K562 (cell line): ENCODE measurements at regions not wholly inside any gene's neighbourhood (a gene's known extent, or its start where the extent isn't known, plus 50 kb on each side); places are given as distances from the start of the nearest gene placed in this dataset.
A peak's percentile ranks its signal among the peaks of the same experiment; 100 is the strongest.

Experiments used
- ATAC-seq: fragments of 200-7000 bp; cut with Tn5 transposase; 3 replicates; pipeline ENCODE4 v1.9.1; 2020; ENCODE audit warnings: moderate library complexity
- BruUV-seq: library from RNA; stranded (reverse); fragments of 400-500 nt; replicated peaks from 2 replicates; lab custom pipeline; 2021; lab: Mats Ljungman, UMichigan
- CTCF ChIA-PET: fragments of 300-600 bp; formaldehyde crosslinking; extraction: SDS; loops from one replicate; lab custom pipeline; 2021; ENCODE audit warnings: low intra/inter-chr PET ratio; lab: Yijun Ruan, JAX
- POLR2A ChIA-PET: fragments of 300-600, 350-650 bp; sonication (Branson Sonifier 250); formaldehyde crosslinking; extraction: SDS; loops from one replicate; lab custom pipeline; 2021; ENCODE audit warnings: antibody characterized with exemption, inconsistent platforms; lab: Yijun Ruan, JAX
- DNase-seq, 4 experiments: peaks; one replicate each; pipeline versions ENCODE4 v3.0.0 to v3.0.0-alpha.2; 2011 to 2018; ENCODE audit warnings: low spot score in 3 of 4, mixed read lengths in 3 of 4; ENCODE audit errors: extremely low read depth in 1 of 4
- FAIRE-seq: peaks from 2 replicates; lab custom pipeline; 2011; peaks lifted over from hg19 to GRCh38; lab: Jason Lieb, UNC
- H2AFZ ChIP-seq: 2 replicates; pipeline ENCODE4 v1.6.0; 2011; ENCODE audit warnings: low read depth, low read length, control low read depth, inconsistent platforms
- H3K27ac ChIP-seq: fragments of 200-600 bp; 3 replicates; pipeline ENCODE4 v1.8.0; 2011; ENCODE audit warnings: low read depth, mild to moderate bottlenecking, control low read depth, inconsistent platforms, low read length, moderate library complexity, mixed read lengths; ENCODE audit errors: extremely low read depth
- H3K27me3 ChIP-seq, 2 experiments: fragments of 300-600 bp in 1 of 2; 2 replicates in 1 of 2; 3 replicates in 1 of 2; pipeline versions ENCODE4 v1.6.0 to v1.8.0; 2011; ENCODE audit warnings: inconsistent platforms in 2 of 2, low read length in 2 of 2, mild to moderate bottlenecking in 1 of 2, mixed read lengths in 1 of 2, moderate library complexity in 1 of 2; ENCODE audit not compliant: control insufficient read depth in 2 of 2, insufficient read depth in 2 of 2
- H3K36me3 ChIP-seq: fragments of 300-600 bp; 3 replicates; pipeline ENCODE4 v1.8.0; 2011; ENCODE audit warnings: mild to moderate bottlenecking, low read length, inconsistent platforms; ENCODE audit not compliant: control insufficient read depth, insufficient read depth
- H3K4me1 ChIP-seq, 2 experiments: fragments of 200-600 bp in 1 of 2; replicated peaks in 1 of 2; 2 replicates in 1 of 2; 3 replicates in 1 of 2; pipeline versions ENCODE4 v1.5.1 to v1.8.0; 2011; ENCODE audit warnings: inconsistent platforms in 2 of 2, low read length in 2 of 2, mild to moderate bottlenecking in 1 of 2, mixed read lengths in 1 of 2, moderate library complexity in 1 of 2; ENCODE audit not compliant: control insufficient read depth in 2 of 2, insufficient read depth in 2 of 2
- H3K4me2 ChIP-seq: 2 replicates; pipeline ENCODE4 v1.6.1; 2011; ENCODE audit warnings: low read length, control low read depth, inconsistent platforms, mixed read lengths; ENCODE audit not compliant: insufficient read depth
- H3K4me3 ChIP-seq: fragments of 200-600 bp; sonication (generic), shearing (Covaris generic); 2 replicates; pipeline ENCODE4 v1.5.1; 2016; ENCODE audit warnings: control low read depth, inconsistent platforms
- H3K79me2 ChIP-seq: fragments of 200-600 bp; 3 replicates; pipeline ENCODE4 v1.8.0; 2011; ENCODE audit warnings: low read length, inconsistent platforms; ENCODE audit not compliant: control insufficient read depth, insufficient read depth
- H3K9ac ChIP-seq, 2 experiments: 2 replicates each; pipeline versions ENCODE4 v1.6.0 to v1.6.1; 2011; ENCODE audit warnings: low read depth in 2 of 2, low read length in 2 of 2, control low read depth in 1 of 2, inconsistent platforms in 1 of 2, mild to moderate bottlenecking in 1 of 2, mixed read lengths in 1 of 2; ENCODE audit not compliant: insufficient read depth in 1 of 2
- H3K9me1 ChIP-seq: one replicate; pipeline ENCODE4 v1.6.0; 2011; ENCODE audit warnings: inconsistent platforms, mild to moderate bottlenecking, low read length, moderate library complexity; ENCODE audit not compliant: control insufficient read depth, insufficient read depth
- H3K9me3 ChIP-seq: replicated peaks from 2 replicates; pipeline ENCODE4 v1.5.1; 2011; ENCODE audit warnings: low read depth, low read length, inconsistent platforms; ENCODE audit not compliant: control insufficient read depth, insufficient read depth
- H4K20me1 ChIP-seq: replicated peaks from 2 replicates; pipeline ENCODE4 v1.6.1; 2011; ENCODE audit warnings: low read length, inconsistent platforms, mixed read lengths; ENCODE audit not compliant: control insufficient read depth, insufficient read depth
- CTCF ChIP-seq, 3 experiments: IDR thresholded peaks in 2 of 3; conservative IDR thresholded peaks in 1 of 3; 2 replicates each; pipeline ENCODE4 v1.5.1; 2011 to 2012; ENCODE audit warnings: low read length in 3 of 3, mild to moderate bottlenecking in 3 of 3, control low read depth in 2 of 3, improper control_type of control experiment in 1 of 3, inconsistent platforms in 1 of 3, low read depth in 1 of 3, mixed read lengths in 1 of 3, moderate library complexity in 1 of 3; ENCODE audit not compliant: insufficient read depth in 2 of 3
- MYNN ChIP-seq, 2 experiments: sonication (generic); formaldehyde crosslinking in 1 of 2; IDR thresholded peaks; 2 replicates each; pipeline versions ENCODE4 v1.5.0 to v1.6.1; 2016 to 2020; ENCODE audit warnings: antibody characterized with exemption in 1 of 2, missing genetic modification reagents in 1 of 2
- NRF1 ChIP-seq, 2 experiments: fragments of 450-650 bp; IDR thresholded peaks in 1 of 2; conservative IDR thresholded peaks in 1 of 2; 2 replicates each; pipeline ENCODE4 v1.6.1; 2014; ENCODE audit warnings: mild to moderate bottlenecking in 2 of 2
- RAD21 ChIP-seq, 2 experiments: fragments of 250-450 bp in 1 of 2; fragments of 450-650 bp in 1 of 2; sonication (Bioruptor Pico) in 1 of 2; formaldehyde crosslinking in 1 of 2; IDR thresholded peaks in 1 of 2; conservative IDR thresholded peaks in 1 of 2; 2 replicates each; pipeline versions ENCODE4 v1.4.0 to v1.8.0; 2020 to 2022; ENCODE audit warnings: mild to moderate bottlenecking in 2 of 2, moderate library complexity in 1 of 2
- SP1 ChIP-seq: sonication (generic); formaldehyde crosslinking; IDR thresholded peaks from 2 replicates; pipeline ENCODE4 v1.8.1; 2022; ENCODE audit warnings: mild to moderate bottlenecking, missing genetic modification reagents
- TEAD4 ChIP-seq, 2 experiments: sonication (generic) in 1 of 2; formaldehyde crosslinking in 1 of 2; IDR thresholded peaks; 2 replicates each; pipeline versions ENCODE4 v1.6.1 to v1.8.0; 2012 to 2022; ENCODE audit warnings: borderline replicate concordance in 1 of 2, inconsistent platforms in 1 of 2, low read length in 1 of 2, mild to moderate bottlenecking in 1 of 2, missing genetic modification reagents in 1 of 2
- ZNF263 ChIP-seq: sonication (generic); formaldehyde crosslinking; IDR thresholded peaks from 2 replicates; pipeline ENCODE4 v1.8.0; 2022; ENCODE audit warnings: mild to moderate bottlenecking, missing genetic modification reagents, borderline replicate concordance
- ZNF449 ChIP-seq: fragments of 250-450 bp; sonication (Bioruptor Pico); IDR thresholded peaks from 2 replicates; pipeline ENCODE4 v1.8.0; 2022; ENCODE audit warnings: moderate library complexity, mild to moderate bottlenecking, inconsistent platforms
- WGBS: fragments of 100-300 bp; shearing (Covaris generic); methylation state at CpG from one replicate; pipeline ENCODE4 v1.1.6; 2016; ENCODE audit warnings: low coverage, mixed read lengths; ENCODE audit not compliant: insufficient coverage; ENCODE audit errors: missing lambda C conversion rate; 5-methylcytosine and 5-hydroxymethylcytosine counted together
- in situ Hi-C: fragments of 300-500 bp; cut with MboI; formaldehyde crosslinking; loops from 4 replicates; pipeline ENCODE4 v1.15.0; 2018; ENCODE audit warnings: inconsistent platforms, mixed read lengths
- intact Hi-C: fragments of 100-400 bp; cut with micrococcal nuclease; formaldehyde crosslinking; loops from 2 replicates; pipeline ENCODE4 v1.14.2; 2022

- Histone ChIP-seq H3K36me3 (no peaks in the 10 kb centered on the region), H3K27ac (no peak overlapping the region), H3K9me3 (no peaks in the 10 kb centered on the region), H3K4me3 (no peak overlapping the region), H3K4me1 (peaks cover 16 to 64% of the 10 kb centered on the region in 2 experiments), H3K9me1 (peaks cover 4% of the 10 kb centered on the region), H2AFZ (no peak overlapping the region), H3K9ac (peak overlapping the region in 1 of 2 experiments; percentile 18; a peak in 1 of 4 replicates), H3K27me3 (no peaks in the 10 kb centered on the region), H4K20me1 (peaks cover 33% of the 10 kb centered on the region), H3K4me2 (no peak overlapping the region), H3K79me2 (peaks cover 27% of the 10 kb centered on the region; the same call in 2 of the 3 replicates)
- ATAC-seq (peak; percentile 59), DNase-seq (peak in 1 of 4 experiments; percentile 49), FAIRE-seq (peak; percentile 78)
- 62% methylated on average over 15 of the region's 15 CpGs for WGBS
- intact Hi-C loops (no loop called here), in situ Hi-C loops (no loop called here)
- no TSS peak for BruUV-seq
- ChIA-PET CTCF (no interaction called here), POLR2A (interaction anchor here (0.6 to 2.7 kb wide), 12 partner anchors 10 to 843 kb away, joined by 3 to 16 read pairs (median 4); no protein-coding TSS in a partner anchor)
- 0 out of 2 replicates have a peak, but pooled peaks have one; percentile 16 for TF ChIP-seq TEAD4 (IDR thresholded peaks at IDR 0.05; ENCODE audit: low read length)
- no peak for TF ChIP-seq TEAD4 (CRISPR knock-in tag; IDR thresholded peaks at IDR 0.05; ENCODE audit: borderline replicate concordance)
- TF ChIP-seq MYNN (IDR thresholded peaks at IDR 0.05): no peak
- no peak for TF ChIP-seq MYNN (CRISPR knock-in tag; IDR thresholded peaks at IDR 0.05)
- peak in 1 of 2 experiments; percentile 32; a peak in 2 of 4 replicates for TF ChIP-seq RAD21 (CRISPR knock-in tag; conservative IDR thresholded peaks at IDR 0.05 in 1 of 2, IDR thresholded peaks at IDR 0.05 in 1 of 2)
- TF ChIP-seq ZNF263 (CRISPR knock-in tag): peak; percentile 70
- 0 out of 2 replicates have a peak, but pooled peaks have one; percentile 24 for TF ChIP-seq SP1 (CRISPR knock-in tag)
- peak in 1 of 2 experiments; percentile 29; a peak in 1 of 4 replicates for TF ChIP-seq NRF1 (conservative IDR thresholded peaks at IDR 0.05 in 1 of 2, IDR thresholded peaks at IDR 0.05 in 1 of 2)
- TF ChIP-seq ZNF449: no peak
- peak; percentile 11 to 30 (median 18); a peak in 2 of 6 replicates for TF ChIP-seq CTCF (IDR thresholded peaks at IDR 0.05 in 2 of 3, conservative IDR thresholded peaks at IDR 0.05 in 1 of 3; ENCODE audit: insufficient read depth in 2 of 3, low read depth in 1 of 3, low read length in 3 of 3)
Observed at GRCh38 chr16:85471469-85472431, 141.4 kb upstream of the GSE1 start.
